WTC11 (cell line): ENCODE measurements at regions not wholly inside any gene's neighbourhood (a gene's known extent, or its start where the extent isn't known, plus 50 kb on each side); places are given as distances from the start of the nearest gene placed in this dataset.

Experiments
- ATAC-seq: fragments of 200-7000 bp; cut with Tn5 transposase; 2 replicates; pipeline ENCODE4 v1.10.0; 2021; ENCODE audit warnings: mild to moderate bottlenecking, moderate library complexity
- CTCF ChIA-PET: fragments of 300-600 bp; sonication (Branson Sonifier 250); formaldehyde crosslinking; loops from one replicate; lab custom pipeline; 2021; ENCODE audit warnings: antibody characterized with exemption; lab: Charles Lee
- POLR2A ChIA-PET: fragments of 350-600 bp; sonication (Branson Sonifier 250); formaldehyde crosslinking; loops from one replicate; lab custom pipeline; 2021; ENCODE audit warnings: antibody characterized with exemption; lab: Charles Lee
- DNase-seq: peaks from one replicate; pipeline ENCODE4 v3.0.0; 2021; ENCODE audit warnings: low spot score
- H3K27ac Mint-ChIP-seq: 2 replicates; pipeline ENCODE4 v1.8.0; 2021; ENCODE audit warnings: mixed read lengths
- H3K27me3 Mint-ChIP-seq: 2 replicates; pipeline ENCODE4 v1.8.0; 2021; ENCODE audit warnings: low read depth, mild to moderate bottlenecking, moderate library complexity, mixed read lengths
- H3K36me3 Mint-ChIP-seq: 2 replicates; pipeline ENCODE4 v1.8.0; 2021; ENCODE audit warnings: mixed read lengths
- H3K4me1 Mint-ChIP-seq: 2 replicates; pipeline ENCODE4 v1.8.0; 2022; ENCODE audit warnings: mixed read lengths
- H3K4me3 Mint-ChIP-seq: 2 replicates; pipeline ENCODE4 v1.8.0; 2021; ENCODE audit warnings: mild to moderate bottlenecking, moderate library complexity, mixed read lengths
- H3K9me3 Mint-ChIP-seq: 2 replicates; pipeline ENCODE4 v1.8.0; 2021; ENCODE audit warnings: mixed read lengths
- ARID4B ChIP-seq: sonication (generic); formaldehyde crosslinking; IDR thresholded peaks from 2 replicates; pipeline ENCODE4 v1.8.0; 2023; ENCODE audit warnings: missing genetic modification reagents, mild to moderate bottlenecking, borderline replicate concordance
- CREB1 ChIP-seq: sonication (generic); formaldehyde crosslinking; IDR thresholded peaks from 2 replicates; pipeline ENCODE4 v1.8.0; 2023; ENCODE audit warnings: mild to moderate bottlenecking, missing genetic modification reagents
- GTF2I ChIP-seq: fragments of 250-450 bp; sonication (Bioruptor Pico); conservative IDR thresholded peaks from 2 replicates; pipeline ENCODE4 v1.4.0; 2021; ENCODE audit warnings: mild to moderate bottlenecking
- SMAD3 ChIP-seq: sonication (generic); formaldehyde crosslinking; IDR thresholded peaks from 2 replicates; pipeline ENCODE4 v1.8.0; 2022; ENCODE audit warnings: missing genetic modification reagents, mild to moderate bottlenecking, borderline replicate concordance
- ZNF121 ChIP-seq: sonication (generic); formaldehyde crosslinking; IDR thresholded peaks from 2 replicates; pipeline ENCODE4 v1.8.0; 2023; ENCODE audit warnings: missing genetic modification reagents
- ZNF219 ChIP-seq: sonication (generic); formaldehyde crosslinking; IDR thresholded peaks from 2 replicates; pipeline ENCODE4 v1.8.0; 2023; ENCODE audit warnings: missing genetic modification reagents, mild to moderate bottlenecking, borderline replicate concordance
- ZNF423 ChIP-seq: fragments of 250-450 bp; sonication (Bioruptor Pico); IDR thresholded peaks from 2 replicates; pipeline ENCODE4 v2.1.2; 2022; ENCODE audit warnings: mild to moderate bottlenecking, moderate library complexity
- TF ChIP-seq, protein P1 (sequence below): fragments of 250-450 bp; sonication (Bioruptor Pico); IDR thresholded peaks from 2 replicates; pipeline ENCODE4 v1.9.0; 2021; ENCODE audit warnings: mild to moderate bottlenecking
- TF ChIP-seq, protein P2 (sequence below): sonication (generic); formaldehyde crosslinking; conservative IDR thresholded peaks from 2 replicates; pipeline ENCODE4 v1.8.1; 2023; ENCODE audit warnings: mild to moderate bottlenecking, low read depth, missing genetic modification reagents, moderate library complexity
- TF ChIP-seq, protein P3 (sequence below): sonication (generic); formaldehyde crosslinking; IDR thresholded peaks from 2 replicates; pipeline ENCODE4 v1.8.0; 2023; ENCODE audit warnings: missing genetic modification reagents

GRCh38 chr1:188363943-188364342 is 1535.2 kb downstream of the PLA2G4A start:
- CTCF ChIA-PET = no interaction called here

More at GRCh38 chr1:188363943-188364342, 1535.2 kb downstream of the PLA2G4A start:
- POLR2A ChIA-PET = no interaction called here
- H3K4me1 Mint-ChIP-seq = peaks cover 34% of the 10 kb centered on the region
- no peak for ATAC-seq
- H3K27me3 Mint-ChIP-seq = no peaks in the 10 kb centered on the region
- no peak for TF ChIP-seq ZNF121
- TF ChIP-seq, protein P1, sequence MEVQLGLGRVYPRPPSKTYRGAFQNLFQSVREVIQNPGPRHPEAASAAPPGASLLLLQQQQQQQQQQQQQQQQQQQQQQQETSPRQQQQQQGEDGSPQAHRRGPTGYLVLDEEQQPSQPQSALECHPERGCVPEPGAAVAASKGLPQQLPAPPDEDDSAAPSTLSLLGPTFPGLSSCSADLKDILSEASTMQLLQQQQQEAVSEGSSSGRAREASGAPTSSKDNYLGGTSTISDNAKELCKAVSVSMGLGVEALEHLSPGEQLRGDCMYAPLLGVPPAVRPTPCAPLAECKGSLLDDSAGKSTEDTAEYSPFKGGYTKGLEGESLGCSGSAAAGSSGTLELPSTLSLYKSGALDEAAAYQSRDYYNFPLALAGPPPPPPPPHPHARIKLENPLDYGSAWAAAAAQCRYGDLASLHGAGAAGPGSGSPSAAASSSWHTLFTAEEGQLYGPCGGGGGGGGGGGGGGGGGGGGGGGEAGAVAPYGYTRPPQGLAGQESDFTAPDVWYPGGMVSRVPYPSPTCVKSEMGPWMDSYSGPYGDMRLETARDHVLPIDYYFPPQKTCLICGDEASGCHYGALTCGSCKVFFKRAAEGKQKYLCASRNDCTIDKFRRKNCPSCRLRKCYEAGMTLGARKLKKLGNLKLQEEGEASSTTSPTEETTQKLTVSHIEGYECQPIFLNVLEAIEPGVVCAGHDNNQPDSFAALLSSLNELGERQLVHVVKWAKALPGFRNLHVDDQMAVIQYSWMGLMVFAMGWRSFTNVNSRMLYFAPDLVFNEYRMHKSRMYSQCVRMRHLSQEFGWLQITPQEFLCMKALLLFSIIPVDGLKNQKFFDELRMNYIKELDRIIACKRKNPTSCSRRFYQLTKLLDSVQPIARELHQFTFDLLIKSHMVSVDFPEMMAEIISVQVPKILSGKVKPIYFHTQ (CRISPR knock-in tag) = no peak
- TF ChIP-seq, protein P2, sequence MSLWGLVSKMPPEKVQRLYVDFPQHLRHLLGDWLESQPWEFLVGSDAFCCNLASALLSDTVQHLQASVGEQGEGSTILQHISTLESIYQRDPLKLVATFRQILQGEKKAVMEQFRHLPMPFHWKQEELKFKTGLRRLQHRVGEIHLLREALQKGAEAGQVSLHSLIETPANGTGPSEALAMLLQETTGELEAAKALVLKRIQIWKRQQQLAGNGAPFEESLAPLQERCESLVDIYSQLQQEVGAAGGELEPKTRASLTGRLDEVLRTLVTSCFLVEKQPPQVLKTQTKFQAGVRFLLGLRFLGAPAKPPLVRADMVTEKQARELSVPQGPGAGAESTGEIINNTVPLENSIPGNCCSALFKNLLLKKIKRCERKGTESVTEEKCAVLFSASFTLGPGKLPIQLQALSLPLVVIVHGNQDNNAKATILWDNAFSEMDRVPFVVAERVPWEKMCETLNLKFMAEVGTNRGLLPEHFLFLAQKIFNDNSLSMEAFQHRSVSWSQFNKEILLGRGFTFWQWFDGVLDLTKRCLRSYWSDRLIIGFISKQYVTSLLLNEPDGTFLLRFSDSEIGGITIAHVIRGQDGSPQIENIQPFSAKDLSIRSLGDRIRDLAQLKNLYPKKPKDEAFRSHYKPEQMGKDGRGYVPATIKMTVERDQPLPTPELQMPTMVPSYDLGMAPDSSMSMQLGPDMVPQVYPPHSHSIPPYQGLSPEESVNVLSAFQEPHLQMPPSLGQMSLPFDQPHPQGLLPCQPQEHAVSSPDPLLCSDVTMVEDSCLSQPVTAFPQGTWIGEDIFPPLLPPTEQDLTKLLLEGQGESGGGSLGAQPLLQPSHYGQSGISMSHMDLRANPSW (CRISPR knock-in tag) = no peak
- TF ChIP-seq GTF2I = no peak
- TF ChIP-seq ZNF219 (CRISPR knock-in tag) = no peak
- TF ChIP-seq, protein P3, sequence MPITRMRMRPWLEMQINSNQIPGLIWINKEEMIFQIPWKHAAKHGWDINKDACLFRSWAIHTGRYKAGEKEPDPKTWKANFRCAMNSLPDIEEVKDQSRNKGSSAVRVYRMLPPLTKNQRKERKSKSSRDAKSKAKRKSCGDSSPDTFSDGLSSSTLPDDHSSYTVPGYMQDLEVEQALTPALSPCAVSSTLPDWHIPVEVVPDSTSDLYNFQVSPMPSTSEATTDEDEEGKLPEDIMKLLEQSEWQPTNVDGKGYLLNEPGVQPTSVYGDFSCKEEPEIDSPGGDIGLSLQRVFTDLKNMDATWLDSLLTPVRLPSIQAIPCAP (CRISPR knock-in tag) = no peak
- TF ChIP-seq ZNF423 = no peak
- no peak for TF ChIP-seq SMAD3 (CRISPR knock-in tag)
- no peak for TF ChIP-seq ARID4B (CRISPR knock-in tag)
- no peak for TF ChIP-seq CREB1 (CRISPR knock-in tag)
- TF ChIP-seq, all 79 proteins: peak for 0
- H3K4me3 Mint-ChIP-seq = no peak overlapping the region
- H3K36me3 Mint-ChIP-seq = no peaks in the 10 kb centered on the region
- H3K27ac Mint-ChIP-seq = no peak overlapping the region
- H3K9me3 Mint-ChIP-seq = peaks cover 9% of the 10 kb centered on the region
- DNase-seq = no peak
